ENCODE measurements at regions not wholly inside any gene's neighbourhood (a gene's known extent, or its start where the extent isn't known, plus 50 kb on each side); places are given as distances from the start of the nearest gene placed in this dataset.

- no peak for TF ChIP-seq ATF2 (IDR thresholded peaks at IDR 0.05; ENCODE audit: low read length)
- no peak for TF ChIP-seq EZH2 (IDR thresholded peaks at IDR 0.05; ENCODE audit: low read depth, low read length, severe bottlenecking)
- no peak for TF ChIP-seq KDM5A (IDR thresholded peaks at IDR 0.05; ENCODE audit: low read length)
- no peak for TF ChIP-seq YY1 (IDR thresholded peaks at IDR 0.05; ENCODE audit: low read depth, low read length)
- no peak for TF ChIP-seq RAD21 (IDR thresholded peaks at IDR 0.05 in 1 of 2, conservative IDR thresholded peaks at IDR 0.05 in 1 of 2; ENCODE audit: low read depth in 2 of 2, low read length in 2 of 2)
- no peak for TF ChIP-seq CEBPB (IDR thresholded peaks at IDR 0.05; ENCODE audit: low read depth, low read length)
These were observed 114.8 kb upstream of the ANKH start for GRCh38 chr5:14986413-14986812.

All from H1 (cell line).